ENCODE measurements at regions not wholly inside any gene's neighbourhood (a gene's known extent, or its start where the extent isn't known, plus 50 kb on each side); places are given as distances from the start of the nearest gene placed in this dataset.
"Not testable (repeated sequence)": the region's sequence is repeated elsewhere in the genome, so short reads cannot be mapped to it uniquely, and the experiment has no call there.

DNA sequence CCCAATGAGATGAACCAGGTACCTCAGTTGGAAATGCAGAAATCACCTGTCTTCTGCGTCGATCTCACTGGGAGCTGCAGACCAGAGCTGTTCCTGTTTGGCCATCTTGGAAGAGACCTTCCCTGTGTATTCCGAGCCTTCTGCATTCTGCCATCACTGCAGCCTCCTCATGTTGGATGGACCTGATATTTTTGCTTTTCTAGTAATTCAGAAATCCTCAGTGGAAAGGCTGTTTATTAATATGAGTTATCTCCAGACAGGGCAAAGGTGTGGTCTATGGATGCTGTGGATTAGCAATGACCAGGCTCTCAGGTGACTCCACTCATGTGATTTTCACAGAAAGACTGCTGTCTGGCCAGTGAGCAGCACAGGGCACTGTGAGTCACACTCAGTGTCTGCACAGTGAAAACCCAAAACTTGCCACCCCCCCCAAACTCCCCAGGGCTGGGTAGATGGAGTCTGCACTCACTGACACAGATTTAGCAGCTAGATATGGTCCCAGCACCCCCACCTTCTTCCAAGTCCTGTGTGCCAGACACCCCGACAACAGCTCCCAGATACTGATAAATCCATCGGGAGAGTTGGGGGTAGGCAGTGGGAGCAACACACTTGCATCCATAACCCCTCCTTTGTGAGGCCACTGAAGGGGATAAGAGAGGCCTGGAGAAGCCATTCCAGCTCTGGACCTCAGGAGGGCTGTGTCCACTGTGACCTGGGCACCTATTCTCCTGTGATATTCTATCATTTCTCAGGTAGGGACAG, 75.2 kb upstream of the TOP3B start:
- no peak for DNase-seq (ENCODE audit: low read depth)

DNA sequence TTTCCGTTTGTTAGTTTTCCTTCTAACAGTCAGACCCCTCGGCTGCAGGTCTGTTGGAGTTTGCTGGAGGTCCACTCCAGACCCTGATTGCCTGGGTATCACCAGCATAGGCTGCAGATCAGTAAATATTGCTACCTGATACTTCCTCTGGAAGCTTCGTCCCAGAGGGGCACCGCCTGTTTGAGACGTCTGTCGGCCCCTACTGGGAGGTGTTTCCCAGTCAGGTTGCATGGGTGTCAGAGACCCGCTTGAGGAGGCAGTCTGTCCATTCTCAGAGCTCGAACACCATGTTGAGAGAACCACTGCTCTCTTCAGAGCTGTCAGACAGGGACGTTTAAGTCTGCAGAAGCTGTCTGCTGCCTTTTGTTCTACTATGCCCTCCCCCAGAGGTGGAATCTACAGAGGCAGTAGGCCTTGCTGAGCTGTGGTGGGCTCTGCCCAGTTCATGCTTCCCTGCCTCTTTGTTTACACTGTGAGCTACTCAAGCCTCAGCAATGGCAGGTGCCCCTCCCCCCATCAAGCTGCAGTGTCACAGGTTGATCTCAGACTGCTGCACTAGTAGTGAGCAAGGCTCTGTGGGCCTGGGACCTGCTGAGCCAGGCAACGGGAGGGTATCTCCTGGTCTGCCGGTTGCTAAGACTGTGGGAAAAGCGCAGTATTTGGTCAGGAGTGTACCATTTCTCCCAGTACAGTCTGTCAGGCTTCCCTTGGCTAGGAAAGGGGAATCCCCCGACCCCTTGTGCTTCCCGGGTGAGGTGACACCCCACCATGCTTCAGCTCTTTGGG, 74.4 kb upstream of the TOP3B start:
- DNase-seq (ENCODE audit: low read depth) = not testable (repeated sequence)

DNA sequence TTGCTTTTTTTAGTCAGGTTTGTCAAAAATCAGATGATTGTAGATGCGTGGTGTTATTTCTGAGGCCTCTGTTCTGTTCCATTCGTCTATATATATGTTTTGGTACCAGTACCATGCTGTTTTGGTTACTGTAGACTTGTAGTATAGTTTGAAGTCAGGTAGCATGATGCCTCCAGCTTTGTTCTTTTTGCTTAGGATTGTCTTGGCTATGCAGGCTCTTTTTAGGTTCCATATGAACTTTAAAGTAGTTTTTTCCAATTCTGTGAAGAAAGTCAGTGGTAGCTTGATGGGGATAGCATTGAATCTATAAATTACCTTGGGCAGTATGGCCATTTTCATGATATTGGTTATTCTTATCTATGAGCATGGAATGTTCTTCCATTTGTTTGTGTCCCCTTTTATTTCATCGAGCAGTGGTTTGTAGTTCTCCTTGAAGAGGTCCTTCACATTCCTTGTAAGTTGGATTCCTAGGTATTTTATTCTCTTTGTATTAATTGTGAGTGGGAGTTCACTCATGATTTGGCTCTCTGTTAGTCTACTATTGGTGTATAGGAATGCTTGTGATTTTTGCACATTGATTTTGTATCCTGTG, 70.1 kb upstream of the TOP3B start:
- DNase-seq (ENCODE audit: low read depth) = not testable (repeated sequence)

DNA sequence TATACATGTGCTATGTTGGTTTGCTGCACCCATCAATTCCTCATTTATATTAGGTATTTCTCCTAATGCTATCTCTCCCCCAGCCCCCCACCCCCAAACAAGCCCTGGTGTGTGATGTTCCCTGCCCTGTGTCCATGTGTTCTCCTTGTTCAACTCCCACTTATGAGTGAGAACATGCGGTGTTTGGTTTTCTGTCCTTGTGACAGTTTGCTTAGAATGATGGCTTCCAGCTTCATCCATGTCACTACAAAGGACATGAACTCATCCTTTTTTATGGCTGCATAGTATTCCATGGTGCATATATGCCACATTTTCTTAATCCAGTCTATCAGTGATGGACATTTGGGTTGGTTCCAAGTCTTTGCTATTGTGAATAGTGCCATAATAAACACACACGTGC, 68.4 kb upstream of the TOP3B start:
- DNase-seq (ENCODE audit: low read depth) = not testable (repeated sequence)

DNA sequence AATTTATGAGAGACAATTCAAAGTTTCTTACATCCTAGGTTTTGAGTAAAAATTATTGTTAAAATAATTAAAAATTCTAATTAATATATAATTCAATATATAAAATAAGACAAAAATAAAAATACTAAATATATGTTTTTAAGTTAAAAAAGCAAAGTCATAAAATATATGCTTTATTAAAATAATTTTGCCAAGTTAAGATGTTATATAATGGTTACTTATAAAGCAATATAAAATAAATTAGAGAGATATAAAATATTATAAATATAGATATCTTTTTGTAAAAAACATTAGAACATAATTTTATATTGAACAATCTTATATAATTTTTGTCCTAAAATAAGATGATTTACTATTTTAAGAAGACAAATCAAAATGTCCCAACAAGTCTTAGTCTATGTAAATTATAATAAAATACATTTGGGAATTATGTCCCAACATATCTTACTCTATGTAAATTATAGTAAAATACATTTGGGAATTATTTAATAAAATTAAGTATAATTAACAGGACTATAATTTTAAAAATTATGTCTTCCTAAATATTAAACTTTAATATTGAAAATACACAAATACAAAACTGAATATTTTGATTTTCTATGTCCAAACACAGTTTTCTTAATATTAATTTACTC, 67.7 kb upstream of the TOP3B start:
- DNase-seq (ENCODE audit: low read depth) = no peak

DNA sequence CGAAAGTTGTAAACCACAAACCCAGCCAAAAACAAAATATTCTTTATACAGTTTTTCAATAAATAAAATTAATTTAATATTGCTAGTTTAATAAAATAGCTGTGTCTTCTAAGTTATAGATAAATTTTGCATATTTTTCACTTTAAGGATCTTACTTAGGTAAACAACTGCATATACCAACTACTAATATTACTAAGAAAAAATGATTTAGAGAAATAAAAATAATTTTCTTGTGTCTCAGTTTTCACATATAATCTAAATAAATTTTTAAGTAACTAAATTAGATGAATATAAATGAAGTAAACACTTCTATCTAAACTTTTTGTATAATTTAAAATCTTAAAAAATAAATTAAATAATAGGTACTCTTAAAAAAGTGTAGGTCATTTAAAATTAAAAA, 67.1 kb upstream of the TOP3B start:
- DNase-seq (ENCODE audit: low read depth) = no peak

DNA sequence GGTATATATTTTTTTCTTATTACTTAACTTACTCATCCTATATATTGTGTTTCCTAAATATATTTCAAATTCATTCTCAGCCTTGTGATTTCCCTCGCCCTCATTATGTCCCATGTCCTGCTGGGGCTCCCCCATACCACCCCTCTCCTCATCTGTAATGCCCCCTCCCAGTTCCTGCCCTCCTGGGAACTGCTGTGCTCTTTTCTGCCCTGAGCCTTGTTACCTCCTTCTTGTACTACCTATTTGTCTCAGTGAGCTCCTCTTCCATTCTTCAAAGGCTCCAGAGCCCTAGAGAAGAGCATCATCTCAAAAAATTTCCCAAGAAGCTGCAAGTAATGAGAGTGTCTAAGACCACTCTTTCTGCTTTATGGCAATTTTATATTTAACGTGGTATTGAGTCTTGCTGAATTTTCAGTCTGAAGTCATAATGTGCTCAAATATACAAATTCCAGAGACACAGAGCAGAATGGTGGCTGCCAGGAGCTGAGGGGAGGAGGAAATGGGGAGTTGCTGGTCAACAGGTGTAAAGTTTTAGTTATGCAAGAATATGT, 66.5 kb upstream of the TOP3B start:
- no peak for DNase-seq (ENCODE audit: low read depth)

DNA sequence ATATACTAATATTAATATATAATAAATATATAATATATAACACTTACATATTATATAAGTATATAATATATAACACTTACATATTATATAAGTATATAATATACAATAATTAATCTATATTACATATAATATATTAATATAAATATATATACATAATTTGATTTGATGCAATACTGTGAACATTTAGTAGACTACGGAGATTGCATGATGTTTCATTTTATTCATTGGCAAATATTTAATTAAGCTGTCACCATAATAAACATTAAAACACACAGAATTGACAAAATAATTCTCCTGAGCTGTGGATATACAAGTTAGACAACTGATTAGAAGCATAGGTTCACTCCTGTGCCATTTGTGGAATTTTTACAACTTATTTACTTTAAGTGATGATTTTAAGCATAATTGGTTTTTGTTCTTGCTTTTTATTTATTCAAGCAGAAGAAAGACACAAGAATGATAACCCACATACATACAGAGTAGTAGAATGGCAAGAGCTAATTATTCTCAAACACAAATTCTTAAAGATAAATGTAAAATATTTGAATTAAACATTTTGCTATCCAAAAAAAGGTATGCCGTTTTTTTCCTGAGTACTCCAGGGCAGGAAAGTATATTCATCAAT, 65.8 kb upstream of the TOP3B start:
- DNase-seq (ENCODE audit: low read depth) = no peak

DNA sequence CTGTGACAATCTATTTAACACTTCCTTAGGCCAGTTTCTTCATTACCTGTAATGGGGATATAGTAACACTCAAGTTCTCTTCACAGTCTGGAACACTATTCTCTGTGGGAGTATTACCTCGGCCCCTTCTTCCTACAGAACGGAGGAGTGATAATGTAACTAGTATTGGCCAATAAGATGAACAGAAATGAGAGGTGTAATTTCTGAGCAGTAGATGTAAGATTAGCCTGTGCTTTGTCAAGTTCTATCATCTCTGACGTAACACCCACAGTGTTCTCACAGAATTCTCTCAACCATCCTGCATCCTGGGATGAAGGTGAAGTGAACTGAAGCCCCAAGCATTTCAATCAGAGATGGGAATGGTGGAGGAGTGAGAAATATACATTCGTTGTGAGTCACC, 65.2 kb upstream of the TOP3B start:
- DNase-seq (ENCODE audit: low read depth) = no peak

DNA sequence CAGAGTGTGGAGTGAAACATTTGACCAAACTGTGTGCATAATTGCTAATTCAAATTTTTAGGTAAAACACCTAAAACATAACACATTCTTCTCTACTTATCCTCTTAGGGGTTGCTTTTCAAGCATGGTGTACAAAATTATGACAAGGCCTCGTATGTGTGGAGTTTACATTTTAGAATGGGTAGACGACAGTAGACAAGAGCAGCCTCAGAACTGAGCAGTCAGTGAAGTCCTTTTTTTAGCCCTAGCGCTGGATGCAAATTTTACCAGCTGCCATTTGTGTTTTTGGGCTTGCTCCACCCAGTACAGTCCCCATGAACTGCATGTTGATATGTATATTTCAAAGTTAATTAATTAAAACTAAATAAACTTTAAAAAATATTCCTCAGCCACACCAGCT, 64.7 kb upstream of the TOP3B start:
- no peak for DNase-seq (ENCODE audit: low read depth)

DNA sequence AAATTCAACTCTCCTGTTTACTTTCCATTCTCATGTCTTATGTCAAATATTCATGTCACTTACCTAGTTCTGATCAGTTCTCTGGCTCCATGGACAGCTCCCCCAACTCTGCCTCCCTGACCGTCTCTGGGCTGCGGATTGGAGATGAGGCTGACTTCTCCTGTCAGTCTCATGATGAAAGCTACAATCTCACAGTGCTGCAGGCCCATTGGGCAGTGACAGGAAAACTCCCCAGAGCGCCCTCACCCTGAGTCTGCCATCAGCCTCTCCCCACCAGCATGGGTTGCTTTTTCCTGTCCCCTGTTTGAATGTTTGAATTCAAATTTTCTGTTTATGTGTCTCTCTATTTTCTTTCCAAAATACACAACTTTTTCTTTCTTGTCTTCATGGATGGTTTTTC, 63.8 kb upstream of the TOP3B start:
- DNase-seq (ENCODE audit: low read depth) = no peak

DNA sequence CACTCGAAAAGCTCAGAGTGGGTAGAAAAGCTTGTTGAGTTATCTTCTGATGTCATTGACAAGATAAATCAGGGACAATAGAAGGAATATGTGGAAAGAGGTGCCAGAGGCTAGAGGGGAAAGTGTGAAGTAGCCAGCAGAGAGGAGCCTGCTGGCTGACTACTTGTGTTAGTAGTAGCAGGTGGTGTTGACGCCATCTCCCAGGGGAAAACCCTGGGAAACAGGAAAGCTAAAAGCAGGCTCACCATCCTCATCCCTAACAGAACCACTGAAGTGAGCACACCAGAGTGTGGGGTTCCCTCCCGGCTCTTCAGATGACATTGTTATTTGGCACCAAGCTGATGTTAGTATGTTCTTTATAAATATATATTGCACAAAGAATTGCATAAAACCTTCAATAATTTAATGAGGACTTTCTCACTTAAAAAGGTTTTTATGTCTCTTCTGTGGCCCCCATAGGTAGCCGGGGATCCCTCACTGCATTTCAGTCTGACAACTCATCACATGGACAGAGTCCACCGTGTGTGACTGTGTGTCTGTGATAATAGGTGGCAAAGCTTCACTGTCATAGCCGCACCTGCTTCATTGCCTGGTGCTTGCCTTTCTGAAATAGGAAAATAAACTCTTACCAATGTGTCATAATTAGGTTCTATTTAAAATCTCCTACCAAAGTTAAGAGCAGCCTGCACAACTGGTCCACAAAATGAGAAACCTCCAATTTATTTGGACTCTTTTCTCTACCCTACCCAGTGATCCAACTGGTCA, 63.2 kb upstream of the TOP3B start:
- DNase-seq (ENCODE audit: low read depth) = no peak

DNA sequence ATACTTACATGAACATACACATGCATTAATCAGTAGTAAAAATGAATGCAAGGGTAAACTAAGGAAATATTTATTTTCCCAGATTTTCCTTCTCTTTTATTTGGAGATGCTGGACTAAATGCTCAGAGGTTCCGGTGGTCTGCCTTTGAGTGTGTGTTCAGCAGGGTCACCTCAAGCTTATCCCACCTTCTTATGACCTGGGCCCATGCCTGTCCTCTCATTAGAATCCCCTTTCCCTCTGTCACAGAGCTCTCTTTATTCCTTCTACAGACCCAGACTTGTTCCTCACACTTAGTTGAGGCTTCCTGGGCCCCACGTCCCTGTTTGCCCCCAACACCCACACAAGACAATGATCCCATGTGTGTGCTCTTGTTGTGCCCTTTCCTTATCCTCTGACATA, 61.6 kb upstream of the TOP3B start:
- no peak for DNase-seq (ENCODE audit: low read depth)

DNA sequence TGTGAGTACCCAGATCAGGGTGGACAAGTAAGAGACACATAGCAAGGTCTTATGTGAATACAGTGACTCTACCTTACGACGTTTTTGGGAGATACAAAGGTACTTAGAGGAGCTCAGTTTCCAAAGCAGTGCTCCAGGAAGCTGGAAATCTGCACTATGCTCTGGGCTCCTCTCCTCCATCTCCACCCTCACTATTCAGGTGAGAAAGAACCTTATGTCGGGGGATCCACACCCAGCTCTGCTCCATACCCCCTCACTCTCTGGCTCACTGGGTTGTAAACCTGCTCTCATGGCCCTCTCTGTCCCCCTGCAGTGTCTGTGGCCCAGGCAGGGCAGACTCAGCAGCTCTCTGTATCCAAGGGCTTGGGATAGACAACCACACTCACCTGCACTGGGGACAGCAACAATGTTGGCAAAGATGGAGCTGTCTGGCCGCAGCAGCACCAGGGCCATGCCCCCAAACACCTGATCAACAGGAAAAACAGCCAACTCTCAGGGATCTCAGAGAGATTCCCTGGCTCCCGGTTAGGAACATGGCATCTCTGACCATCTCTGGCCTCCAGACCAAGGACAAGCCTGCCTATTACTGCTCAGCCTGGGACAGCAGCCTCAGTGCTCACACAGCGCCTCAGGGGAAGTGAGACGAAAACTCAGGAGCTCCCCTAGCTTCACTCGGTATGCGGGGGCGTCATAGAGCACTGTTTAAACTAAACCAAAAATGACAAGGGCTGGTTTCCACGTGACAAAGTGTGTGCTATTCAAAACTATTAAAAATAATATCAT, 60.9 kb upstream of the TOP3B start:
- no peak for DNase-seq (ENCODE audit: low read depth)

DNA sequence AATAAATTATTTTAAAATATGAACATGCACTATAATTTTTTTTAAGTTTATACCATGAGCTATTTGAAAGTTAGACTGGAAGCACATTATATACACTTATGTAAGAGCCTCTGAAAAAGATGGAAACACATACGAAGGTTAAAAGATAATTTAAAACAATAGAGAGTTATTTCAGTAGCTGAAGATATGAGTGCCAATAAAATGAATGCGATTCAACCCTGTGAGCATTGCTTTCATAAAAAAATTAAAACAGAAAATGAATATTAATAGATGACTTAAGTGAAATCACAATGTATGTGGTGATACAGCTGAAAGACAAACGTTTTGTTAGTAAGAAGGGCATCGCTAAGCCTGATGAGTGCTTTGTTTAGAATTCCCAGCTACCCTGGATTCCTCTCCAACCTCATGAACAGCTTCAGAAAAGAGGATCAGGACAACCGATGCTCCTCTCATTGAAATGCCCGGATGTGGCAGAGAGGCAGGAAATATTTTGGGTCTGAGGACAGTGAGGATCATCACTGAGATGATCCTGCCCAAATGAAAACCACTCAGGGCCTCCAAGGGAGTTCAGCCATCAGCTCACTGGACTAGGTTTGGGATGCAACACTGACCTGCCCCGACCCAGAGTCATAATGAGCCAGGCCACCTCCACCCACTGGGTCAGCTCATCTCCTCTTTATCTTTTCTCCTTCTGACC, 60.2 kb upstream of the TOP3B start:
- peak; percentile 14 for DNase-seq (ENCODE audit: low read depth)

DNA sequence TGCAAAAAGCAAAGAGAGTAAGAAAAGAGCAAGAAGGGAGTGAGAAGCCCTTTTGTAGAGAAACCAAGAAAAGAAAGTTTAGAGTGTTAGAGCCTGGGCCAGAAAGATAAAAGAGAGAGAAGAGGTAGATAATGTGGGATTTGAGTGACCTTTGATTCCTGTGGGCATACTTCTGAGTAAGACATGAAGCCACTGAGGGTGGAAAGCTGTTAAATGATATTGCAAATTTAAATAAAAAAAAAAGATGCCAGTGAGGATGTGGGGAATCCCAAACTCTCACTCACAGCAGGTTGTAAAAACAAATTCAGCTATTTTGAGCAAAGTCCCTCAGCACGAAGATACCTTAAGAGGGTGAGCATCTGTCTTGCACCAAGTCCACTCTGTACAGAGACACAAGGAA, 59.4 kb upstream of the TOP3B start:
- DNase-seq (ENCODE audit: low read depth) = no peak

DNA sequence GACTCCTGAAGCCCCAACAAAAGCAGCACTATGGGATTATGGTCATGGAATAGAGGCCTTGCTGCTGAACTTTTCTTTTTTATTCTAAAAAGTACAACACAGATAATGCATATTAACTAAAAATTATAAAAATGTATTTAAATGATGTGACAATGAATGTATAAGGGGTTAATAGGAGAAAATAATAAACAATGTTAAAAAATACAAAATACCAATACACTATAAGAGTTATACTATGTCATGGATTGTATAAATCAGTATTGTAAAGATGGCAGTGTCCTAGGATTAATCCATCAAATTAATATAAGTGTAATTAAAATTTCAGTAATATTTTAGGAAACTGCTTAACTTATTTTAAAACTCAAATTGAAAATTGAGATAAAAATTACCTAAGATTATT, 58.3 kb upstream of the TOP3B start:
- DNase-seq (ENCODE audit: low read depth) = no peak

DNA sequence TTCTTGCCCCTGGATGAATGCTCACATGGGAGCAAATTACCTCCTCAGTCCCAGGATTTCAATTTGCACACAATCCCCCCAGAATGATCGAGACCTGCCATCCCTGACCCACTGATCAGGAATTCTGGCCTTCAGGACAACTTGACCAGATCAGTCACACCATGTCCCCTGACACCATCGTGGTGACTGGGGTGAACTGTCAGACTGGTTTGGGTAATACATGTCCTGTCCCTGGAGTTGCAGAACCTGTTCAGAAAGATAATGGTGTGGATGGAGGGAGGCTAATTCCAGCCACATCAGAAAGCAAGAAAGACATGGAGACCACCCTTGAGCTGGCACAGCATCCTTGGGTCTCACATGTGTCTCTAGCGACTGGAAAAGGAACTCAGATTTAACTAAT, 57.9 kb upstream of the TOP3B start:
- DNase-seq (ENCODE audit: low read depth) = no peak

DNA sequence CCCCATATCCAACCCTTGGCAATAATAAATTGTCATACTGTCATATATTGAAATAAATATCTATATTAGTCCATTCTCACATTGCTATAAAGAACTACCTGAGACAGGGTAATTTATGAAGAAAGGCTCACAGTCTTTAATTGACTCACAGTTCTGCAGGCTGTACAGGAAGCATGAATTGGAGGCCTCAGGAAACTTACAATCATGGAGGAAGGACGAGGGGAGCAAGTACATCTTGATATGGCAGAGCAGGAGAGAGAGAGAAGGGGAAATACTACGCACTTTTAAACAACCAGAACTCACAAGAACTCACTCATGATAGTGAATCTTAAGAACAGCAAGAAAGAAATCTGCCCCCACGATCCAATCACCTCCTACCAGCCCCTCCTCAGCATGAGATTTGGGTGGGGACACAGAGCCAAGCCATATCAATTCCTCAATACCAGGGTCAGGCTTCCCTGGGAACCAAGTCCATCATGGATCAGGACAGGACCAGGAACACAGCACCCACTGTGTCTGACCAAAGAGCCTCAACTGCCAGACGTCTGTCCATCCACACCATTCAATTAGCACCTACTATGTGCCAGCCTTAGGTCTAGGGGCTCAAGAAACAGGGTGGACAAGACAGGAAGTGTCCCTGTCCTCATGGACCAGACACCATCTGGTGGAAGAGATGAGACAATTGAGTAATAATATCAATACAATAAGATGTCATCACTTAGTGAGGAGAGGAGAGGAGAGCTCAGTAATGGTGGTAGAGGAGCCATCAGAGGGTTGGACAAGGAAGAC, 56.9 kb upstream of the TOP3B start:
- DNase-seq (ENCODE audit: low read depth) = no peak

Data from EH (cell line).